ENCODE measurements at regions not wholly inside any gene's neighbourhood (a gene's known extent, or its start where the extent isn't known, plus 50 kb on each side); places are given as distances from the start of the nearest gene placed in this dataset.
A peak's percentile ranks its signal among the peaks of the same experiment; 100 is the strongest.
"Not testable (repeated sequence)": the region's sequence is repeated elsewhere in the genome, so short reads cannot be mapped to it uniquely, and the experiment has no call there.

DNA sequence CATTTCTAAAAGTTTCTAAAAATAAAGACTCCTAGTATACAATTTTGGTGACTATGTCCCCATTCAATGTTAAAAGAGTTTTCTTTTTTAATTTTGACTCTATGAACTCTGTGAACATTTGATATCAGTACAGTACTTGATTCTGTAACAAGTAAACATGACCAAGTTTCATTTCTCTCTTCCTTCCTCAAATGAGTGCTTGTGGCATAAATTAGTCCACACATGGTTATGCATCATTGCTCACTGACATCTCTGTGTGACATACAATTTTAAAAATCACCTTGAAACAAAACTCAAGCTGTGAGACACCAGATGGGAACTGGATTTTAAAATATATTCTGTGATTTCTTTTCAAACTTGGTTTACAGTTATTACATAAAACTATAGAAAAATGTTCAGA, 253.9 kb upstream of the MDGA2 start:
- peak; percentile 6 for DNase-seq (ENCODE audit: low read depth)
- no peak overlapping the region for H3K4me3 ChIP-seq (ENCODE audit: low read depth, low read length)
- TF ChIP-seq, protein P1, sequence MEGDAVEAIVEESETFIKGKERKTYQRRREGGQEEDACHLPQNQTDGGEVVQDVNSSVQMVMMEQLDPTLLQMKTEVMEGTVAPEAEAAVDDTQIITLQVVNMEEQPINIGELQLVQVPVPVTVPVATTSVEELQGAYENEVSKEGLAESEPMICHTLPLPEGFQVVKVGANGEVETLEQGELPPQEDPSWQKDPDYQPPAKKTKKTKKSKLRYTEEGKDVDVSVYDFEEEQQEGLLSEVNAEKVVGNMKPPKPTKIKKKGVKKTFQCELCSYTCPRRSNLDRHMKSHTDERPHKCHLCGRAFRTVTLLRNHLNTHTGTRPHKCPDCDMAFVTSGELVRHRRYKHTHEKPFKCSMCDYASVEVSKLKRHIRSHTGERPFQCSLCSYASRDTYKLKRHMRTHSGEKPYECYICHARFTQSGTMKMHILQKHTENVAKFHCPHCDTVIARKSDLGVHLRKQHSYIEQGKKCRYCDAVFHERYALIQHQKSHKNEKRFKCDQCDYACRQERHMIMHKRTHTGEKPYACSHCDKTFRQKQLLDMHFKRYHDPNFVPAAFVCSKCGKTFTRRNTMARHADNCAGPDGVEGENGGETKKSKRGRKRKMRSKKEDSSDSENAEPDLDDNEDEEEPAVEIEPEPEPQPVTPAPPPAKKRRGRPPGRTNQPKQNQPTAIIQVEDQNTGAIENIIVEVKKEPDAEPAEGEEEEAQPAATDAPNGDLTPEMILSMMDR (IDR thresholded peaks at IDR 0.05; ENCODE audit: insufficient read depth, low read depth, low read length, missing control alignments) = no peak

DNA sequence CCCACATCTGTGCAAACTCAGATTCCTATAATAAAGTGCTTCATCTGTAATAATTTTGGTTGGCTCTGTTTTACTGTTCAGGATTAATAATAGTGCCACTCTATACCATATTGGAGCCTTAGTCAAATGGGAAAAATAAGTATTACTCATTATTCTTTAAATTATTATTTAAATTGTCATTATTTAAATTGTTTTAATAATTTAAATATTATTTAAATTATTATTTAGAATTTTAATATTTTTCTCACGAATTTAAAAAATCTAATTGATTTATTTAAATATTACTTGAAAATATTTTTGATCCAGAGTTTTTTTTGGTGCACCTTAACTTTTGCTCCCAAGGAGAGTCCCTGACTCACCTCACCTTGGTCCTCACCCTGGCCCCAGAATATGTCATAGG, 245.7 kb upstream of the MDGA2 start:
- no peak overlapping the region for H3K4me3 ChIP-seq (ENCODE audit: low read depth, low read length)
- TF ChIP-seq, protein P1 (IDR thresholded peaks at IDR 0.05; ENCODE audit: insufficient read depth, low read depth, low read length, missing control alignments) = no peak
- no peak for DNase-seq (ENCODE audit: low read depth)

DNA sequence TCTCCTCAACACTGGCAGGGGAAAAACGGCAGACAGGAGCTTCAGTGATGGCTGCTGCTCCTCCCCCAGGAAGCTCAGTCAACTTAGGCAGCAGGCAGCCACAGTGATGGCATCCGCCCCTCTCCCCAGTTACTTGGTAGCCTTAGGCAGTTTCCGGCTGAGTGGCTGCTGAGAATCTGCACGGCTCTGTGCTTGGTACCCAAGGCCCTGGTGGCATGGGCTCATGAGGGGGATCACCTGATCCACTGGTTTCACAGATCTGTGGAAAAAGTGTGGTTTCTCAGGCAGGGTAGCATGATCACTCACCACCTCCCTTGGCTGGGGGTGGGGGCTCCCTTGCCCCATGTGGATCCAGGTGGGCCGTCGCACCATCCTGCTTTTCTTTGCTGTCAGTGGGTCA, 244.6 kb upstream of the MDGA2 start:
- no peak overlapping the region for H3K4me3 ChIP-seq (ENCODE audit: low read depth, low read length)
- DNase-seq (ENCODE audit: low read depth) = no peak
- TF ChIP-seq, protein P1 (IDR thresholded peaks at IDR 0.05; ENCODE audit: insufficient read depth, low read depth, low read length, missing control alignments) = no peak

DNA sequence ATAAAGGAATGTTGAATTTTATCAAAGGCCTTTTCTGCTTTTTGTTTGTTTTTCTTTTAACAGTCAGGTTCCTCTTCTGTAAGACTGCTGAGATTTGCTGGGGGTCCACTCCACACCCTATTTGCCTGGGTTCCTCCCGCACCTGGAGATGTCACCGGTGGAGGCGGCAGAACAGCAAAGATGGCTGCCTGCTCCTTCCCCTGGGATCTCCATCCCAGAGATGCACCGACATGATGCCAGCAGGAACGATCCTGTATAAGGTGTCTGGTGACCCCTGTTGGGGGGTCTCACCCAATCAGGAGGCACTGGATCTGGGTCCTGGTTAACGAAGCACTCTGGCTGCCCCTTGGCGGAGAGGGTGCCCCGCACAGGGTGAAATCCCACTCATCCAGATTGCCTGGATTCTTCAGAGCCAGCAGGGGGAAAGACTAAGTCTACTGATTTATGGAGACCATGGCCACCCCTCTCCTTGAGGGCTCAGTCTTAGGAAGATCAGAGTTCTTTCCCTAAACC, 244.0 kb upstream of the MDGA2 start:
- TF ChIP-seq, protein P1 (IDR thresholded peaks at IDR 0.05; ENCODE audit: insufficient read depth, low read depth, low read length, missing control alignments) = no peak
- no peak for DNase-seq (ENCODE audit: low read depth)
- H3K4me3 ChIP-seq (ENCODE audit: low read depth, low read length) = no peak overlapping the region

DNA sequence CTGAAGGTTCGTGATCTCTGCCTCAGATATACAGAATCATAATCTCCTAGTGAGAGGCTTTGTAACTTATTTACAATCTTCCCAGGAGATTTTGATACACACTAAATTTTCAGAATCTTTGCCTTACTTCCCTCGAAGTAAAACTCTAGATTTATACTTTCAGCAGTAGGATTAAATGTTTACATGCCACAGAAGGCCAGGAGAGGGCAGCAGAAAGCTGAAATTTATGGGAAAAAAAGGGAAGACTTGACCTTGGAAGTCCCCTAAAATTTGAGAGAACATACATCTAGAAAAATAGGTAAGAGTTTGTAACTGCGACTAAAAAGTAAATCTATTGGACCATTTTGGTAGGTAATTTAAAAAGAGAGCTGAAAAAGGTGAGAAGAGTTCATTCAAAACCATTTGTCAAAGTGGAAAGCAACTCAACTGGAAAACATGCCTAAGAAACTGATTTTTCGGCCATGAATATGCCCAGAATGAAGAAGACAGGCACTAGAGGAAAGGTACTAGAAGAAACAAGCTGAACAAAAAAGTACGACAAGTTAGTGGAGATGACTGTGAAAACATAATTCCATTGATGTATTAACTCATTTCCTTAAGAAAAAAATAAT, 242.0 kb upstream of the MDGA2 start:
- TF ChIP-seq, protein P1 (IDR thresholded peaks at IDR 0.05; ENCODE audit: insufficient read depth, low read depth, low read length, missing control alignments) = peak; percentile 23
- no peak overlapping the region for H3K4me3 ChIP-seq (ENCODE audit: low read depth, low read length)
- peak; percentile 6 for DNase-seq (ENCODE audit: low read depth)

DNA sequence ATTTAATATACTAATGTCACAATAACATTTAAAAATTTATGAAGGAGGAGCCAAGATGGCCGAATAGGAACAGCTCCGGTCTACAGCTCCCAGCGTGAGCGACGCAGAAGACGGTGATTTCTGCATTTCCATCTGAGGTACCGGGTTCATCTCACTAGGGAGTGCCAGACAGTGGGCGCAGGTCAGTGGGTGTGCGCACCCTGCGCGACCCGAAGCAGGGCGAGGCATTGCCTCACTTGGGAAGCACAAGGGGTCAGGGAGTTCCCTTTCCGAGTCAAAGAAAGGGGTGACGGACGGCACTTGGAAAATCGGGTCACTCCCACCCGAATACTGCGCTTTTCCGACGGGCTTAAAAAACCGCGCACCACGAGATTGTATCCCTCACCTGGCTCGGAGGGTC, 225.7 kb upstream of the MDGA2 start:
- not testable (repeated sequence) for H3K4me3 ChIP-seq (ENCODE audit: low read depth, low read length); DNase-seq (ENCODE audit: low read depth)

DNA sequence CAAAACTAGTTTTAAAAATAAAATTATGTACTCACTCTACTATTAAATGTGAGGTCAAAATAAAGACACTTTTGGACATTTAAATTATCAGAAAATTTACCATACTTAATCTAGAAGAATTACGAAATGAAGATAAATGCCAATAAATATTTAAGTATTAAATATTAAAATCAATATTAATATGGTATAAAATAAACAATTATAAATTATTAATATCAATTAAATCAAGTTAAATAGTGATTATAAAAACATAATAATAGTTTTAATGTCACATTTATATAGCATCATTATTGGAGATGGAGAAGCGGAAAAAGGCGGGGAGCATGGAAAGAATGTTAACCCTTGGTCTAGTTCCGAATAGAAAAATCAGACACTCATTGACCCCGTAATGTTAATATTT, 224.3 kb upstream of the MDGA2 start:
- no peak for DNase-seq (ENCODE audit: low read depth)
- TF ChIP-seq, protein P1 (IDR thresholded peaks at IDR 0.05; ENCODE audit: insufficient read depth, low read depth, low read length, missing control alignments) = no peak
- H3K4me3 ChIP-seq (ENCODE audit: low read depth, low read length) = no peak overlapping the region
